Lower lobe of right lung (tissue), 2 donors: ENCODE measurements at regions not wholly inside any gene's neighbourhood (a gene's known extent, or its start where the extent isn't known, plus 50 kb on each side); places are given as distances from the start of the nearest gene placed in this dataset.
"Not testable (repeated sequence)": the region's sequence is repeated elsewhere in the genome, so short reads cannot be mapped to it uniquely, and the experiment has no call there.

Experiments used
- ATAC-seq, 2 donors: fragments of 200-7000 bp; cut with Tn5 transposase; one replicate each; pipeline ENCODE4 v1.9.1; 2020 to 2022; ENCODE audit warnings: mild to moderate bottlenecking in 2 of 2, moderate library complexity in 2 of 2
- DNase-seq: peaks from one replicate; pipeline ENCODE4 v3.0.0-alpha.2; 2020
- H3K27ac ChIP-seq: fragments of 200-600 bp; one replicate; pipeline ENCODE4 v1.8.0; 2022
- H3K27me3 ChIP-seq: fragments of 200-600 bp; one replicate; pipeline ENCODE4 v1.8.0; 2022; ENCODE audit warnings: low read depth
- H3K36me3 ChIP-seq: fragments of 200-600 bp; one replicate; pipeline ENCODE4 v1.8.0; 2022; ENCODE audit warnings: mild to moderate bottlenecking
- H3K4me1 ChIP-seq: fragments of 200-600 bp; one replicate; pipeline ENCODE4 v1.8.0; 2022
- H3K4me3 ChIP-seq: fragments of 200-600 bp; one replicate; pipeline ENCODE4 v1.8.0; 2022; ENCODE audit warnings: mild to moderate bottlenecking
- H3K9me3 ChIP-seq: fragments of 200-600 bp; one replicate; pipeline ENCODE4 v1.8.0; 2022
- intact Hi-C: fragments of 100-400 bp; cut with DNase I; formaldehyde crosslinking; loops from one replicate; pipeline ENCODE4 v1.11.0; 2022
- TF ChIP-seq, protein P1 (sequence below): fragments of 200-600 bp; IDR thresholded peaks from one replicate; pipeline ENCODE4 v1.8.0; 2022; ENCODE audit warnings: antibody characterized with exemption, mild to moderate bottlenecking
- donor health status: DM: no; HTN: yes; CAD: no; lungs with severe emphysema.

DNA sequence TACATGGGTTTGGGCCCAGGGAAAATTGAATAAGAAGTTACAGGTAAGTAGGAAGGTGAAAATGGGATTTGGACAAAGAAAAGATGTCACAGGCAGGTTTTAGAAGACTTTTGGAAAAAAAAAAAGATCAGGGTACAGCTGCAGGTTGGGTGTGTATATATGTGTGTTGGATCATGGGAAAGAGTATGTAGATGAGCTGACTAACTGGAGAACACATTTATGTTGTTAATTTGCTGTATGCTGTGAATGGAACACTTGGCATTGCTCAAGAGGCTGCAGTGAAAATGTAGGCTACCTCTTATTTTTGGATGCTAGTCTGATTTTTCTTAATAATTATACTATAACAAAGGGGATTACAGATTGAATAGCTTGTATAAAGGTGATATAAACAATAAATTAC is 577.7 kb upstream of the USP24 start:
- H3K27ac ChIP-seq: no peak overlapping the region
- ATAC-seq (no peak), DNase-seq (no peak)
- H3K27me3 ChIP-seq: no peaks in the 10 kb centered on the region
- intact Hi-C loops: no loop called here
- TF ChIP-seq, protein P1, sequence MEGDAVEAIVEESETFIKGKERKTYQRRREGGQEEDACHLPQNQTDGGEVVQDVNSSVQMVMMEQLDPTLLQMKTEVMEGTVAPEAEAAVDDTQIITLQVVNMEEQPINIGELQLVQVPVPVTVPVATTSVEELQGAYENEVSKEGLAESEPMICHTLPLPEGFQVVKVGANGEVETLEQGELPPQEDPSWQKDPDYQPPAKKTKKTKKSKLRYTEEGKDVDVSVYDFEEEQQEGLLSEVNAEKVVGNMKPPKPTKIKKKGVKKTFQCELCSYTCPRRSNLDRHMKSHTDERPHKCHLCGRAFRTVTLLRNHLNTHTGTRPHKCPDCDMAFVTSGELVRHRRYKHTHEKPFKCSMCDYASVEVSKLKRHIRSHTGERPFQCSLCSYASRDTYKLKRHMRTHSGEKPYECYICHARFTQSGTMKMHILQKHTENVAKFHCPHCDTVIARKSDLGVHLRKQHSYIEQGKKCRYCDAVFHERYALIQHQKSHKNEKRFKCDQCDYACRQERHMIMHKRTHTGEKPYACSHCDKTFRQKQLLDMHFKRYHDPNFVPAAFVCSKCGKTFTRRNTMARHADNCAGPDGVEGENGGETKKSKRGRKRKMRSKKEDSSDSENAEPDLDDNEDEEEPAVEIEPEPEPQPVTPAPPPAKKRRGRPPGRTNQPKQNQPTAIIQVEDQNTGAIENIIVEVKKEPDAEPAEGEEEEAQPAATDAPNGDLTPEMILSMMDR: no peak
- no peaks in the 10 kb centered on the region for H3K36me3 ChIP-seq
- H3K4me3 ChIP-seq: no peak overlapping the region
- no peaks in the 10 kb centered on the region for H3K4me1 ChIP-seq
- no peaks in the 10 kb centered on the region for H3K9me3 ChIP-seq

DNA sequence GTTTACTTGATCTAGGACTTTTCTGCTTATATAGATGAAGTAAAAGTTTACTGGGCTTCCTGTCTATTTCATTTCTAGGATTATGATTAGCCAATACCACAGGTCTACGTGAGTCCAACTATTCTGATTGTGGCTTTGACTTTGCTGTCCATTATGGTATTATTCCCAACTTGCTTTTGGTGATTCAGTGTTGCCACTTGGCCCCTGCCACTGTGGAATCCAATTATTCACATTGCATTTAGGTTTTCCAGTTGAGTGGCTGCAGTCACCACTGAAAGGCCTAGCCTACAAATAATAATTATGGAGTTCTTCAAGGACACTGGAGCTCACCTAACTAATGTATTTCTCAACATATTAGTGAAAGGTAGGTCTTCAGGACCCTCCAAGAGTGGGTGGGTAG is 574.3 kb upstream of the USP24 start:
- no peaks in the 10 kb centered on the region for H3K9me3 ChIP-seq
- H3K27me3 ChIP-seq: no peaks in the 10 kb centered on the region
- no peak overlapping the region for H3K4me3 ChIP-seq
- intact Hi-C loops: no loop called here
- no peaks in the 10 kb centered on the region for H3K4me1 ChIP-seq
- no peaks in the 10 kb centered on the region for H3K36me3 ChIP-seq
- DNase-seq: no peak
- no peak overlapping the region for H3K27ac ChIP-seq
- no peak for ATAC-seq
- TF ChIP-seq, protein P1: no peak

DNA sequence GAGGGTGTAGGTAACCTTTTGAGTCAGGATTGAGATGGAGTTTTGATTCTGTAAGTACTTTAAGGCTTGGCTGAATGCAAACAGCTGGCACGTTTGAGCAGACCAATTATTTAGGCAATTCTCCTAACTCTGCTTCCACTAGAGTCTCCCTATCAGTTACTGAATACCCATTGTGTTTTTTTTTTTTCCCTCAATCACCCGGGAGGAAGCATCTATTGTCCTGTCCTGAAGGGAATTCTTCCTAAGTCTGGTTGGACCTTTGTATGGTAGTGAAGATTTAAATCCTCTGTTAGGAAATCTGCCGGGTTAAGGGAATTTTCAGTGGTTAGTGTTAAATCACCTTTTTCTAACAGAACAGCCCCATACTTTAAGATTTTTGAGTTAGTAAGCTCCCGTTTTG is 571.2 kb upstream of the USP24 start:
- H3K9me3 ChIP-seq: no peaks in the 10 kb centered on the region
- H3K27me3 ChIP-seq: no peaks in the 10 kb centered on the region
- intact Hi-C loops: no loop called here
- H3K4me1 ChIP-seq: no peaks in the 10 kb centered on the region
- no peaks in the 10 kb centered on the region for H3K36me3 ChIP-seq
- TF ChIP-seq, protein P1: no peak
- H3K4me3 ChIP-seq: no peak overlapping the region
- no peak for DNase-seq
- no peak overlapping the region for H3K27ac ChIP-seq
- no peak for ATAC-seq

DNA sequence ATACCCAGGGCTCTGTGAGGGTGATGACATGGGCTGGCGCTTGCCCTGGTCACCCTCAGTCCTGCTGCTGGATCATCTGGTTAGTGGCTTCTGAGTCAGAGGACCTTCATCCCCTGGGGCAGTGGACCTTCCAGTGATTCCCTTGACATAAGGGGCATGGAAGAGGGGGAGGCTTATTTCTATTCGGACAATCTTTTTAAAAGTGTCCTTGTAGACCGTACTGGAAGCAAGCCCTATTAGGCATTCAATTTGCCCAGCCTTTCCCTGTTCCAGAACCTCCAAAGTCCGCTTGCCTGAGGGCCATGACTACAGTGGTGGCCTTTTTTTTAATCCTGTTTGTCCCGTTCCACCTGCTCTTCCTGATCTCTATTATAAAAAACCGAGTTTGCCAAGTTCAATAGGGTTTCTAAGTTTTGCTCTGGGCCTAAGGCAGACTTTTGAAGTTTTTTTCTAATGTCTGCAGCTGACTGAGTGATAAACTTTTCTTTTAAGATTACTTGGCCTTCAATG is 569.8 kb upstream of the USP24 start:
- DNase-seq, ATAC-seq, H3K27ac ChIP-seq, H3K27me3 ChIP-seq, H3K36me3 ChIP-seq, H3K4me3 ChIP-seq, intact Hi-C loops, H3K4me1 ChIP-seq, H3K9me3 ChIP-seq: not testable (repeated sequence)

DNA sequence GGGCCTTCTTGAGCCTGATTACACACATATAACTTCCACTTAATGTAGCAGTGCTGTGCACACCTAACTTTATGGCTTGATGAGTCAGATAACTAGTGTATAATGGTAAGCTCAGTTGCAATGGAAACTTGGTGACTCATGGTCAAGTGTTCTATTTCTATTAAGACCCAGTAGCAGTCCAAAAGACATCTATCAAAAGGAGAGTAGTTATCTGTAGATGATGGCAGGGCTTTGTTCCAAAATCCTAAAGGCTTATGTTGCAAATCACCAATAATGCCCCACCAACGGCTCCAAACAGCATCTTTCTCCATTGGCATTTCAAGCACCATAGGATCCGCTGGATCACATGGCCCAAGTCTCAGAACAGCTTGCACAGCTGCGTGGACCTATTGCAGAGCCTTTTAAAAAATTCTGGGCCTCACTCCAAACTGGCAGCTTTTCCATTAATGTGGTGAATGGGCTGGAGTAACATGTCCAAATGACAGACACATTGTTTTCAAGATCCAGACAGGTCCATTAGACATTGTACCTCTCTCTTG is 566.8 kb upstream of the USP24 start:
- intact Hi-C loops: no loop called here
- Histone ChIP-seq H3K27me3 (no peaks in the 10 kb centered on the region), H3K4me1 (no peaks in the 10 kb centered on the region), H3K27ac (no peak overlapping the region), H3K9me3 (no peaks in the 10 kb centered on the region), H3K4me3 (no peak overlapping the region), H3K36me3 (no peaks in the 10 kb centered on the region)
- DNase-seq (no peak), ATAC-seq (no peak)
- TF ChIP-seq, protein P1: no peak

DNA sequence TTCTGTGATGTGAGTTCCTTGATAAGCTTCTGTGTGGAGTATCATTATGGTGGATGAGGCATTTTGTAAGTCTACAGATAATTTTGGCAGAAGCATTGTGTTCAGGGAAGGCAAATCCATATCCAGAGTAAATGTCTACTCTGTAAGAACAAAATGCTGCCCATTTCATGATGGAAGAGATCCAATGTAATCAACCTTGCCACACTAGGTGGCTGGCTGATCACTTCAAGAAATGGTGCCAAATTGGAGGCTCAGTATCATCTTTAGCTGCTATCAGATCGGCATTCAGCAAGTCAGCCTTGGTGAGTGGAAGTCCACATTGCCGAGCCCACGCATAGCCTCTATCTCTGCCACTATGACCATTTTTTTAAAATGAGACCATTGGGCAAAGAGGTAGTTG is 565.8 kb upstream of the USP24 start:
- H3K4me1 ChIP-seq: no peaks in the 10 kb centered on the region
- DNase-seq: no peak
- no peak overlapping the region for H3K27ac ChIP-seq
- H3K4me3 ChIP-seq: no peak overlapping the region
- no peaks in the 10 kb centered on the region for H3K27me3 ChIP-seq
- H3K36me3 ChIP-seq: no peaks in the 10 kb centered on the region
- H3K9me3 ChIP-seq: no peaks in the 10 kb centered on the region
- intact Hi-C loops: no loop called here
- TF ChIP-seq, protein P1: no peak
- ATAC-seq: no peak
